ENCODE measurements at regions not wholly inside any gene's neighbourhood (a gene's known extent, or its start where the extent isn't known, plus 50 kb on each side); places are given as distances from the start of the nearest gene placed in this dataset.

DNA sequence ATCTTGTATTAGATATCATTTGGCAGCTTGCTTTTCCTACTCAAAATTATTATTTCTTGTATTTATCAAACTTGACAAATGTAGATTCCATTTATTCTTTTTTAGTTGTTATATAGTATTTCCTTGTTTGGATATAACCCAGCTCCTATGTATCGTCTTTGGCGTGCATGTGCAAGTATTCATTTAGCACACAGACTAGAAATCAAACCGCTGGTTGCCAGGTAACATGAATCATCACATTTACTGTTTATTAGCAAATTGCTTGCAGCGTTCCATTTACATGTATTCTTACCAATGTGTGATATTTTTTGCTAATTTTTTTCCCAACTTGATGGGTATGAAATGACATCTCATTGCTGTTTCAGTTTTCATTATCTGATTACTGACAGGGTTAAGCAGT is 2089.7 kb upstream of the CELF4 start:
- TF ChIP-seq, protein P1, sequence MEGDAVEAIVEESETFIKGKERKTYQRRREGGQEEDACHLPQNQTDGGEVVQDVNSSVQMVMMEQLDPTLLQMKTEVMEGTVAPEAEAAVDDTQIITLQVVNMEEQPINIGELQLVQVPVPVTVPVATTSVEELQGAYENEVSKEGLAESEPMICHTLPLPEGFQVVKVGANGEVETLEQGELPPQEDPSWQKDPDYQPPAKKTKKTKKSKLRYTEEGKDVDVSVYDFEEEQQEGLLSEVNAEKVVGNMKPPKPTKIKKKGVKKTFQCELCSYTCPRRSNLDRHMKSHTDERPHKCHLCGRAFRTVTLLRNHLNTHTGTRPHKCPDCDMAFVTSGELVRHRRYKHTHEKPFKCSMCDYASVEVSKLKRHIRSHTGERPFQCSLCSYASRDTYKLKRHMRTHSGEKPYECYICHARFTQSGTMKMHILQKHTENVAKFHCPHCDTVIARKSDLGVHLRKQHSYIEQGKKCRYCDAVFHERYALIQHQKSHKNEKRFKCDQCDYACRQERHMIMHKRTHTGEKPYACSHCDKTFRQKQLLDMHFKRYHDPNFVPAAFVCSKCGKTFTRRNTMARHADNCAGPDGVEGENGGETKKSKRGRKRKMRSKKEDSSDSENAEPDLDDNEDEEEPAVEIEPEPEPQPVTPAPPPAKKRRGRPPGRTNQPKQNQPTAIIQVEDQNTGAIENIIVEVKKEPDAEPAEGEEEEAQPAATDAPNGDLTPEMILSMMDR (IDR thresholded peaks at IDR 0.05; ENCODE audit: insufficient read depth, low read length, poor library complexity, severe bottlenecking) = no peak
- TF ChIP-seq EZH2phosphoT487 (conservative IDR thresholded peaks at IDR 0.05; ENCODE audit: low read length) = no peak

Data from SU-DHL-6 (cell line).